ENCODE measurements at regions not wholly inside any gene's neighbourhood (a gene's known extent, or its start where the extent isn't known, plus 50 kb on each side); places are given as distances from the start of the nearest gene placed in this dataset.

DNA sequence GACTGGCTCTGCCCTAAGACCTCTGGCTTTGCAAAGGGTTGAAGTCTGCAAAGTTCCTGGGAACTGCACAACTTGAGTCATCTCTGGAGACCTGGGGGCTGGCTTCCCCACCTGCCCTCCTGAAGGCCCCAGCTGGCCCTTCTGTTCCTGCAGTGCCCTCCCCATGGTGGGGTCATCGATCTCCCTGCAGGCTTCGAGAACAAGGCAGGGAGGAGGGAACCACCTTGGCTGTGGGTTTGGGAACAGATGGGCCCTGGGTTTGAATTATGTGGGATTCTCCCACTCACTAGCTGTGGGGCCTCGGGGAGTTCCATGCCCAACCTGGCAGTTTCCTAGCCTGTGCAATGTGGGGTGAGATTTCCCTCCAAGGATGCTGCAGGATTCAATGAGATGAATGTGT lies 310.2 kb downstream of the PTPRU start:
- Histone ChIP-seq H3K27ac (no peak overlapping the region), H3K4me1 (no peaks in the 10 kb centered on the region), H3K4me2 (no peak overlapping the region), H3K9me3 (no peaks in the 10 kb centered on the region), H3K4me3 (no peak overlapping the region)
- POLR2A ChIA-PET: no interaction called here
- TF ChIP-seq HOXA7 (CRISPR knock-in tag; IDR thresholded peaks at IDR 0.05): no peak
- TF ChIP-seq, protein P1, sequence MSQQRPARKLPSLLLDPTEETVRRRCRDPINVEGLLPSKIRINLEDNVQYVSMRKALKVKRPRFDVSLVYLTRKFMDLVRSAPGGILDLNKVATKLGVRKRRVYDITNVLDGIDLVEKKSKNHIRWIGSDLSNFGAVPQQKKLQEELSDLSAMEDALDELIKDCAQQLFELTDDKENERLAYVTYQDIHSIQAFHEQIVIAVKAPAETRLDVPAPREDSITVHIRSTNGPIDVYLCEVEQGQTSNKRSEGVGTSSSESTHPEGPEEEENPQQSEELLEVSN (IDR thresholded peaks at IDR 0.05; ENCODE audit: borderline replicate concordance, low read depth): no peak
- no peak for TF ChIP-seq NFE2L2 (conservative IDR thresholded peaks at IDR 0.05; ENCODE audit: low read length)
- DNase-seq (ENCODE audit: low read depth in 1 of 2, low spot score in 1 of 2): no peak
- WGBS (ENCODE audit: missing lambda C conversion rate): 60% methylated on average over 1 of the region's 3 CpGs
- ATAC-seq: no peak
- no peak for FAIRE-seq
- CTCF ChIA-PET: no interaction called here

DNA sequence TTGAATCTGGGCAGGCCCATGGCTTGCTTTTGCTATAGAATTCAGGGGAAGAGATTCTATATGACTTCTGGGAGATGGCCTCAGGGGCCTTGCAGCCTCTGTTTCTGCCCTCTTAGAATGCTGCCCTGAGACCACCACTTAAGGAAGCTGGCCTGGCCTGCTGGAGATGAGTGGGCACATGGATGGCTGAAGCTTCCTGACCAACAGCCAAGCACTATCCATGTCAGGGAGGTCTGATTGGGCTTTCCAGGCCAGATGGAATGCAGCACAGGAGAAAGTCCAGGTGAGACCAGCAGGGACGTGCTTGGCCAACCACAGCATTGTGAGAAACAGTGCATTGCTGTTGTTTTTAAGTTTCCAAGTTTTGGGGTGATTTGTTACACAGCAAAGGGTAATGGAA lies 308.1 kb downstream of the PTPRU start:
- ATAC-seq (no peak), DNase-seq (ENCODE audit: low read depth in 1 of 2, low spot score in 1 of 2) (no peak), FAIRE-seq (no peak)
- CTCF ChIA-PET: no interaction called here
- WGBS (ENCODE audit: missing lambda C conversion rate): no CpG with 5 or more reads among the region's 1 CpG
- Histone ChIP-seq H3K4me1 (no peaks in the 10 kb centered on the region), H3K9me3 (no peaks in the 10 kb centered on the region), H3K4me3 (no peak overlapping the region), H3K4me2 (no peak overlapping the region), H3K27ac (no peak overlapping the region)
- TF ChIP-seq MYC (IDR thresholded peaks at IDR 0.05; ENCODE audit: borderline replicate concordance, low read length): no peak
- POLR2A ChIA-PET: no interaction called here

DNA sequence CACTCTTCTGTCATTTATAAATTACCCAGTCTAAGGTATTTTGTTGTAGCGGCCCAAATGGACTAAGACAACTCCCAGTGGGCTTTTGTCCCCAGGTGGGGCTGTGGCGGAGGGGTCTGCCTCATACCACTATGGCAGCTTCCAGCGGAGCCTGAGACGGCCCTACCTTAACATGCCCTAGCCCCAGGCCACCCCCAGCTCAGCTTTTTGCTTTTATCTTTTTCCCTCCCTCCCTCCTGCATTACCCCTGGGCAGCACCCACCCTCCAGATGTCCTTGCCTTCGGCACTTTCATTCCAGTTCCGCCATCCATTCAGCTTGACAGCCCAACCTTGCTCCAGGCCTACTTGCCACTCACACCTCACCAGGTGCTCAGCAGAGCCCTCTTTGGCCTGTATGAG lies 307.3 kb downstream of the PTPRU start:
- TF ChIP-seq RNF2 (IDR thresholded peaks at IDR 0.05; ENCODE audit: borderline replicate concordance, low read depth) (no peak), BCL3 (IDR thresholded peaks at IDR 0.05) (no peak), MAZ (IDR thresholded peaks at IDR 0.05; ENCODE audit: borderline replicate concordance, low read depth, low read length) (no peak), GATA3 (IDR thresholded peaks at IDR 0.05; ENCODE audit: borderline replicate concordance) (no peak), HOXB5 (CRISPR knock-in tag; IDR thresholded peaks at IDR 0.05) (no peak), RCOR1 (IDR thresholded peaks at IDR 0.05; ENCODE audit: low read depth, low read length) (no peak)
- 46% methylated on average over 6 of the region's 6 CpGs for WGBS (ENCODE audit: missing lambda C conversion rate)
- H3K4me3 ChIP-seq: no peak overlapping the region
- no peak for ATAC-seq
- POLR2A ChIA-PET: no interaction called here
- no peaks in the 10 kb centered on the region for H3K9me3 ChIP-seq
- no peak overlapping the region for H3K27ac ChIP-seq
- CTCF ChIA-PET: no interaction called here
- no peak for DNase-seq (ENCODE audit: low read depth in 1 of 2, low spot score in 1 of 2)
- no peaks in the 10 kb centered on the region for H3K4me1 ChIP-seq
- FAIRE-seq: no peak
- H3K4me2 ChIP-seq: no peak overlapping the region

- Histone ChIP-seq H3K4me3 (no peak overlapping the region), H3K27ac (no peak overlapping the region), H3K4me1 (no peaks in the 10 kb centered on the region), H3K4me2 (no peak overlapping the region), H3K9me3 (no peaks in the 10 kb centered on the region)
- ATAC-seq: no peak
- no peak for DNase-seq (ENCODE audit: low read depth in 1 of 2, low spot score in 1 of 2)
- CTCF ChIA-PET: interaction anchor here (0.8 kb wide), 1 partner anchor 569 kb away, joined by 3 read pairs; no protein-coding TSS in a partner anchor
- TF ChIP-seq EHMT2 (IDR thresholded peaks at IDR 0.05; ENCODE audit: low read depth): no peak
- TF ChIP-seq PHF8 (IDR thresholded peaks at IDR 0.05; ENCODE audit: borderline replicate concordance, low read depth): no peak
- no peak for TF ChIP-seq CHD2 (IDR thresholded peaks at IDR 0.05; ENCODE audit: low read length, partially characterized antibody)
- TF ChIP-seq BCL3 (IDR thresholded peaks at IDR 0.05): no peak
- no peak for TF ChIP-seq CEBPB (IDR thresholded peaks at IDR 0.05)
- no peak for TF ChIP-seq RARB (CRISPR knock-in tag; IDR thresholded peaks at IDR 0.05)
- no peak for TF ChIP-seq KDM5A (IDR thresholded peaks at IDR 0.05)
- TF ChIP-seq ZFP36 (IDR thresholded peaks at IDR 0.05; ENCODE audit: borderline replicate concordance, partially characterized antibody): no peak
- TF ChIP-seq MAFK (IDR thresholded peaks at IDR 0.05; ENCODE audit: partially characterized antibody): no peak
- no peak for FAIRE-seq
- WGBS (ENCODE audit: missing lambda C conversion rate): 20% methylated on average over 1 of the region's 8 CpGs
- POLR2A ChIA-PET: no interaction called here
Observed at GRCh38 chr1:29542548-29542947, 306.2 kb downstream of the PTPRU start.
